ENCODE measurements at regions not wholly inside any gene's neighbourhood (a gene's known extent, or its start where the extent isn't known, plus 50 kb on each side); places are given as distances from the start of the nearest gene placed in this dataset.

DNA sequence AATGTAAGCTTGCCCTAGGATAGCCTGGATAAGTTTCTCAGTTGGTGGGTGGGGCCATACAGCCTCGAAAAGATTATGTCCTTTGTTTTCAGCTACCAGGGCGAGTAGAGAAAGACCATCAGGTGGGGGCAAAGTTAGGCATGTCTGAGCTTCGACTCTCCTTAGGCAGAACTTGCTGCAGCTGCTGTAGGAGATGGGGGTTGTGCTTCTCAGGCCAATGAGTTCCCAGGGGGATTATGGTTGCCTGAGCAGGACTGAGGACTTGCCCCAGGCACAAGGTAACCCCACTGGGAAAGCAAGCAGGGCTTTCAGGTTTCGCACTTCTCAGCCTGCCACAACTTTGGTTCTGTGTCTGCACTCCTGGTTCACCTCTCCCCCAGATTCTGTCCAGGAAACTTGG lies 173.4 kb upstream of the SESN3 start:
- Histone ChIP-seq H3K4me1 (ENCODE audit: control insufficient read depth, insufficient read depth, low read length) (no peaks in the 10 kb centered on the region), H3K27me3 (ENCODE audit: control insufficient read depth, insufficient read depth) (no peaks in the 10 kb centered on the region), H3K9me3 (ENCODE audit: control insufficient read depth, low read length) (no peaks in the 10 kb centered on the region), H3K4me3 (ENCODE audit: low read length) (no peak overlapping the region), H3K27ac (ENCODE audit: low read length) (no peak overlapping the region)
- 78% methylated on average over 4 of the region's 4 CpGs for WGBS
- DNase-seq, result no peak
- intact Hi-C loops (cut with DNase I), result no loop called here
- ATAC-seq, result no peak

DNA sequence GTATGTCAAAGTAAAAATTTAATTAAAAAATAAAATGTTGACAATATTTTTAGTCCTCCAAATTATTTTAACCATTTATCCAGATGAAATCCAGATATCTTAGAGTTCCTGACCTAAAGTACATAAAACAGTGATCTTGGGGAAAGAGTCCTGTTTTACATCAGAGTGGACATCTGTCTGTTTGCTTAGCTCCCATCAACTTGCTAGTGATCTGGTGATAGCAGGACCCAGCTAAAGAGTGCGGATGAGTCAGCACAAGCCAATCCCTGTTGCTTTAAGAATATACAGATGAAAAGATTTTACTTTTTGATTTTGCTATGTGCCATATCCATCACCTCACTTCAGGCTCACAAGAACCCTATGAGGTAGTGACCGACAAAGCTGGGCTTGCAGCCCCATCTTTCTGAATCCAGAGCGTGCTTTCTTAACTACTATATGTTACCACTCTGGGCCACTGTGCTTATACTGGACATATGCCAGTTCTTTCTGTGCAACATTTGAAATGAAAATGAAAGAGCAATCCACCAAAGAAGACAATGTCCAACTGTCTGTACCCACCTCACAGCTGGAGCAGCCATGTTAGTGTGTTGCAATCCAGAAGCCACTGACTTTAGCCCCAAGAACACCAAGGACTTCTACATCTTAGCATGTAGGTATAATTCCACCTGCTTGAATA lies 167.6 kb upstream of the SESN3 start:
- H3K27me3 ChIP-seq (ENCODE audit: control insufficient read depth, insufficient read depth), result no peaks in the 10 kb centered on the region
- no peaks in the 10 kb centered on the region for H3K9me3 ChIP-seq (ENCODE audit: control insufficient read depth, low read length)
- H3K4me1 ChIP-seq (ENCODE audit: control insufficient read depth, insufficient read depth, low read length), result no peaks in the 10 kb centered on the region
- ATAC-seq (no peak), DNase-seq (no peak)
- H3K27ac ChIP-seq (ENCODE audit: low read length), result no peak overlapping the region
- WGBS, result 82% methylated on average over 3 of the region's 3 CpGs
- no peak overlapping the region for H3K4me3 ChIP-seq (ENCODE audit: low read length)
- intact Hi-C loops (cut with DNase I), result no loop called here

- WGBS, result 92% methylated on average over 1 of the region's 1 CpG
- Histone ChIP-seq H3K9me3 (ENCODE audit: control insufficient read depth, low read length) (no peaks in the 10 kb centered on the region), H3K4me3 (ENCODE audit: low read length) (no peak overlapping the region), H3K27me3 (ENCODE audit: control insufficient read depth, insufficient read depth) (no peaks in the 10 kb centered on the region), H3K27ac (ENCODE audit: low read length) (no peak overlapping the region), H3K4me1 (ENCODE audit: control insufficient read depth, insufficient read depth, low read length) (no peaks in the 10 kb centered on the region)
- no peak for DNase-seq
- no peak for ATAC-seq
- intact Hi-C loops (cut with DNase I), result no loop called here
Observed at GRCh38 chr11:95392644-95393043, 161.6 kb upstream of the SESN3 start.

GRCh38 chr11:95389427-95389826 lies 158.4 kb upstream of the SESN3 start:
- no peaks in the 10 kb centered on the region for H3K4me1 ChIP-seq (ENCODE audit: control insufficient read depth, insufficient read depth, low read length)
- H3K27me3 ChIP-seq (ENCODE audit: control insufficient read depth, insufficient read depth), result no peaks in the 10 kb centered on the region
- ATAC-seq (no peak), DNase-seq (no peak)
- H3K4me3 ChIP-seq (ENCODE audit: low read length), result no peak overlapping the region
- WGBS, result 88% methylated on average over 1 of the region's 1 CpG
- no peaks in the 10 kb centered on the region for H3K9me3 ChIP-seq (ENCODE audit: control insufficient read depth, low read length)
- H3K27ac ChIP-seq (ENCODE audit: low read length), result no peak overlapping the region
- intact Hi-C loops (cut with DNase I), result no loop called here

DNA sequence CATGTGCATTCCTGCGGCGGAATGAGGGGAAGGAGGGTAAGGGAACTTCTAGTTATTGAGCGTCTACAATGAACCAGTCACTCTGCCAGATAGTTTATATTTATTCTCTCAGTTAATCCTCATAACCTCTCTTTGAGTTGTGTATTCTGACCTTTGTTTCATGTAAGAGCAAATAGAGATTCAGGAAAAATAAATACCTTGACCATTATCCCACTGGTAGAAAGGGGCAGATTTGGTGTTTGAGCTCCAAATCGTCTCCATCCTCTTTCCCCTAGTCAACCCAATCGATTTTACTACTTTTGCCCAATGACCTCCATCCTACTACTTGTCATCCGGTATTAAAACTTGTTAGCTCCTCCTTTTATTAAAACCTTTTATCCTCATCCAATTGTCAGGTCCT lies 157.1 kb upstream of the SESN3 start:
- Histone ChIP-seq H3K4me1 (ENCODE audit: control insufficient read depth, insufficient read depth, low read length) (no peaks in the 10 kb centered on the region), H3K4me3 (ENCODE audit: low read length) (no peak overlapping the region), H3K9me3 (ENCODE audit: control insufficient read depth, low read length) (no peaks in the 10 kb centered on the region), H3K27ac (ENCODE audit: low read length) (no peak overlapping the region), H3K27me3 (ENCODE audit: control insufficient read depth, insufficient read depth) (no peaks in the 10 kb centered on the region)
- intact Hi-C loops (cut with DNase I), result no loop called here
- WGBS, result 90% methylated on average over 6 of the region's 6 CpGs
- ATAC-seq (no peak), DNase-seq (no peak)

DNA sequence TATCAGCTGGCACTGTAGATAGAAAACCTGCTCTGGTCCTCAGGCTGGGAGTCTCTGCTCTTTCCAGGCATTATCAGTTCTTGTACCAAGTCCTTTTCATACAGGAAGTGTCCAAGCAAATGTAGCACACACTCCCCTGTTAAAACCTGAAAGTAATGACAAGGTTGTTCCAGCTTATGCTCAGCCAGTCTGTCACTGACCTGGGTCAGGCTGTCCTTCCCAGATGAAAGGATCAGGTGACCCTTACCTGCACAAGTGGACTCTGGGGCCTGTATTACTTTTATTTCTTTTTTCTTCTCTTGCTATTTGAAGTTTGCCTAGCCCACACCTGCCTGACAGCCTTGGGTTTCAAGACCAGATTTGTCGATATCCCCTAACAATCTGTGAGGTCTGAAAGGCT lies 156.3 kb upstream of the SESN3 start:
- Histone ChIP-seq H3K4me1 (ENCODE audit: control insufficient read depth, insufficient read depth, low read length) (no peaks in the 10 kb centered on the region), H3K27ac (ENCODE audit: low read length) (no peak overlapping the region), H3K27me3 (ENCODE audit: control insufficient read depth, insufficient read depth) (no peaks in the 10 kb centered on the region), H3K4me3 (ENCODE audit: low read length) (no peak overlapping the region), H3K9me3 (ENCODE audit: control insufficient read depth, low read length) (no peaks in the 10 kb centered on the region)
- intact Hi-C loops (cut with DNase I), result no loop called here
- WGBS, result 93% methylated on average over 1 of the region's 1 CpG
- no peak for ATAC-seq
- DNase-seq, result no peak

- no peaks in the 10 kb centered on the region for H3K27me3 ChIP-seq (ENCODE audit: control insufficient read depth, insufficient read depth)
- intact Hi-C loops (cut with DNase I), result no loop called here
- ATAC-seq (no peak), DNase-seq (no peak)
- H3K9me3 ChIP-seq (ENCODE audit: control insufficient read depth, low read length), result no peaks in the 10 kb centered on the region
- H3K4me3 ChIP-seq (ENCODE audit: low read length), result no peak overlapping the region
- no peak overlapping the region for H3K27ac ChIP-seq (ENCODE audit: low read length)
- no peaks in the 10 kb centered on the region for H3K4me1 ChIP-seq (ENCODE audit: control insufficient read depth, insufficient read depth, low read length)
Observed at GRCh38 chr11:95385577-95385976, 154.6 kb upstream of the SESN3 start.

- intact Hi-C loops (cut with DNase I), result no loop called here
- Histone ChIP-seq H3K27ac (ENCODE audit: low read length) (no peak overlapping the region), H3K4me3 (ENCODE audit: low read length) (no peak overlapping the region), H3K9me3 (ENCODE audit: control insufficient read depth, low read length) (no peaks in the 10 kb centered on the region), H3K4me1 (ENCODE audit: control insufficient read depth, insufficient read depth, low read length) (no peaks in the 10 kb centered on the region), H3K27me3 (ENCODE audit: control insufficient read depth, insufficient read depth) (no peaks in the 10 kb centered on the region)
- no peak for ATAC-seq
- no peak for DNase-seq
Observed at GRCh38 chr11:95379479-95379878, 148.5 kb upstream of the SESN3 start.

DNA sequence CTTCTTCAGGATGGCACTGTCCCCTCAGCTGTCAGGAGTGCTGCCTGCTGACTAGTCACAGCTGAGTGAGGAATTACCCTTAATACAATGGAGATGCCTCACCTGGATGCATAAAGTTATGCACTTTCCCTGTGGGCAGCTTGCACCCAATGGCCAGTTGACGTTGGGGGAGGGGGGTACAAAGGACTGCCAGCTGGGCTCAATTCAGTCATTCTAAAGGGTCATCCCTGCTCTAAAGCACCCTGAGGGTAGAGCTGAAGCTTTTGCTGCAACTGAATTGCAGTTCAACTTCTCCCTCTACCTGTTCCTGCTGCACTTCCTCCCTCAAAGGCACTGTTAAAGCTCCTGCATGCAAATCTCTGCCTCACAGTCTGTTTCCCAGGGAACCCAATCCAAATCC lies 147.8 kb upstream of the SESN3 start:
- ATAC-seq, result no peak
- Histone ChIP-seq H3K4me3 (ENCODE audit: low read length) (no peak overlapping the region), H3K27ac (ENCODE audit: low read length) (no peak overlapping the region), H3K27me3 (ENCODE audit: control insufficient read depth, insufficient read depth) (no peaks in the 10 kb centered on the region), H3K9me3 (ENCODE audit: control insufficient read depth, low read length) (no peaks in the 10 kb centered on the region), H3K4me1 (ENCODE audit: control insufficient read depth, insufficient read depth, low read length) (no peaks in the 10 kb centered on the region)
- 98% methylated on average over 1 of the region's 1 CpG for WGBS
- DNase-seq, result no peak
- intact Hi-C loops (cut with DNase I), result no loop called here

GRCh38 chr11:95378111-95378510 lies 147.1 kb upstream of the SESN3 start:
- no peaks in the 10 kb centered on the region for H3K4me1 ChIP-seq (ENCODE audit: control insufficient read depth, insufficient read depth, low read length)
- H3K4me3 ChIP-seq (ENCODE audit: low read length), result no peak overlapping the region
- 47% methylated on average over 2 of the region's 2 CpGs for WGBS
- no peak for ATAC-seq
- no peaks in the 10 kb centered on the region for H3K27me3 ChIP-seq (ENCODE audit: control insufficient read depth, insufficient read depth)
- H3K27ac ChIP-seq (ENCODE audit: low read length), result no peak overlapping the region
- intact Hi-C loops (cut with DNase I), result no loop called here
- H3K9me3 ChIP-seq (ENCODE audit: control insufficient read depth, low read length), result no peaks in the 10 kb centered on the region
- DNase-seq, result no peak

DNA sequence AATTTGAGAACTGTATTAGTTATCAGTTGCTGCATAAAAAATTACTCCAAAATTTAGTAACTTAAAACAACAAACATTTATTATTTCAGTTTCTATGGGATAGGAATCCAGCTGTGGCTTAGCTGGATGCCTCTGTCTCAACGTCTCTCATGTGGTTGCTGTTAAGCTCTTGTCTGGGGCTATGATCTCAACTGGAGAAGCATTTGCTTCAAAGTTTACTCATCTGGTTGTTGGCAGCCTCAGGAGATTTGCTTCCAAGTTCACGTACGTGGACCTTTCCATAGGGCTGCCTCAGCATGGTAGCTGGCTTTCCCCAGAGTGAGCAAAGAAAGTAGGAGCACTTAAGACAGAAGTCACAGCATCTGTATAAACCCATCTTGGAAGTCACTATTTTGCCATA lies 144.9 kb upstream of the SESN3 start:
- intact Hi-C loops (cut with DNase I), result no loop called here
- no peak for DNase-seq
- Histone ChIP-seq H3K27me3 (ENCODE audit: control insufficient read depth, insufficient read depth) (no peaks in the 10 kb centered on the region), H3K4me1 (ENCODE audit: control insufficient read depth, insufficient read depth, low read length) (no peaks in the 10 kb centered on the region), H3K27ac (ENCODE audit: low read length) (no peak overlapping the region), H3K9me3 (ENCODE audit: control insufficient read depth, low read length) (no peaks in the 10 kb centered on the region), H3K4me3 (ENCODE audit: low read length) (no peak overlapping the region)
- WGBS, result 43% methylated on average over 3 of the region's 3 CpGs
- no peak for ATAC-seq

- ATAC-seq, result no peak
- WGBS, result 95% methylated on average over 1 of the region's 1 CpG
- DNase-seq, result no peak
- Histone ChIP-seq H3K27me3 (ENCODE audit: control insufficient read depth, insufficient read depth) (no peaks in the 10 kb centered on the region), H3K9me3 (ENCODE audit: control insufficient read depth, low read length) (no peaks in the 10 kb centered on the region), H3K4me1 (ENCODE audit: control insufficient read depth, insufficient read depth, low read length) (no peaks in the 10 kb centered on the region), H3K4me3 (ENCODE audit: low read length) (no peak overlapping the region), H3K27ac (ENCODE audit: low read length) (no peak overlapping the region)
- intact Hi-C loops (cut with DNase I), result no loop called here
Observed at GRCh38 chr11:95375451-95375850, 144.4 kb upstream of the SESN3 start.
